Neural crest cell (in vitro differentiated cells): ENCODE measurements at regions not wholly inside any gene's neighbourhood (a gene's known extent, or its start where the extent isn't known, plus 50 kb on each side); places are given as distances from the start of the nearest gene placed in this dataset.

Experiments
- DNase-seq: peaks from one replicate; pipeline ENCODE4 v3.0.0; 2021; ENCODE audit warnings: low read depth, mixed read lengths, low spot score
- H3K27ac Mint-ChIP-seq: one replicate; pipeline ENCODE4 v1.8.0; 2021; ENCODE audit warnings: mild to moderate bottlenecking, mixed read lengths; ENCODE audit not compliant: unreplicated experiment
- H3K27me3 Mint-ChIP-seq: 2 replicates; pipeline ENCODE4 v1.8.0; 2021; ENCODE audit warnings: low read depth, mild to moderate bottlenecking, mixed read lengths
- H3K36me3 Mint-ChIP-seq: 2 replicates; pipeline ENCODE4 v1.8.0; 2021; ENCODE audit warnings: low read depth, mild to moderate bottlenecking, mixed read lengths
- H3K4me1 Mint-ChIP-seq: 2 replicates; pipeline ENCODE4 v1.8.0; 2021; ENCODE audit warnings: mixed read lengths
- H3K4me3 Mint-ChIP-seq: one replicate; pipeline ENCODE4 v1.8.0; 2021; ENCODE audit warnings: mild to moderate bottlenecking, mixed read lengths
- H3K9me3 Mint-ChIP-seq: 2 replicates; pipeline ENCODE4 v1.8.0; 2021; ENCODE audit warnings: mixed read lengths
- CTCF ChIP-seq: fragments of 200-600 bp; sonication (generic); conservative IDR thresholded peaks from 2 replicates; pipeline ENCODE4 v1.5.0; 2021; ENCODE audit warnings: antibody characterized with exemption, mild to moderate bottlenecking

- no peaks in the 10 kb centered on the region for H3K27me3 Mint-ChIP-seq
- no peak for DNase-seq
- H3K4me1 Mint-ChIP-seq: peaks cover 6% of the 10 kb centered on the region
- no peaks in the 10 kb centered on the region for H3K36me3 Mint-ChIP-seq
- no peaks in the 10 kb centered on the region for H3K9me3 Mint-ChIP-seq
- no peak overlapping the region for H3K27ac Mint-ChIP-seq
- H3K4me3 Mint-ChIP-seq: no peak overlapping the region
- TF ChIP-seq CTCF: no peak
Observed at GRCh38 chr6:85113934-85114580, 335.8 kb upstream of the NT5E start.

GRCh38 chr6:85112540-85112939 lies 337.3 kb upstream of the NT5E start:
- Mint-ChIP-seq H3K4me3 (no peak overlapping the region), H3K27ac (no peak overlapping the region), H3K36me3 (no peaks in the 10 kb centered on the region), H3K9me3 (no peaks in the 10 kb centered on the region), H3K27me3 (peaks cover 3% of the 10 kb centered on the region), H3K4me1 (peaks cover 6% of the 10 kb centered on the region)
- no peak for TF ChIP-seq CTCF
- no peak for DNase-seq

GRCh38 chr6:85111481-85112011 lies 338.3 kb upstream of the NT5E start:
- Mint-ChIP-seq H3K4me3 (no peak overlapping the region), H3K9me3 (no peaks in the 10 kb centered on the region)

GRCh38 chr6:85110943-85111342 lies 338.9 kb upstream of the NT5E start:
- no peak overlapping the region for H3K27ac Mint-ChIP-seq
- DNase-seq: no peak
- H3K27me3 Mint-ChIP-seq: peaks cover 3% of the 10 kb centered on the region
- TF ChIP-seq CTCF: no peak
- H3K9me3 Mint-ChIP-seq: no peaks in the 10 kb centered on the region
- H3K4me3 Mint-ChIP-seq: no peak overlapping the region
- H3K36me3 Mint-ChIP-seq: no peaks in the 10 kb centered on the region
- H3K4me1 Mint-ChIP-seq: peaks cover 6% of the 10 kb centered on the region

More at GRCh38 chr6:85111481-85112011, 338.3 kb upstream of the NT5E start:
- no peak for DNase-seq
- H3K27me3 Mint-ChIP-seq: peaks cover 3% of the 10 kb centered on the region
- H3K27ac Mint-ChIP-seq: no peak overlapping the region
- H3K4me1 Mint-ChIP-seq: peaks cover 6% of the 10 kb centered on the region
- TF ChIP-seq CTCF: no peak
- no peaks in the 10 kb centered on the region for H3K36me3 Mint-ChIP-seq

GRCh38 chr6:85107701-85108100 lies 342.2 kb upstream of the NT5E start:
- TF ChIP-seq CTCF: no peak
- no peak overlapping the region for H3K27ac Mint-ChIP-seq
- H3K36me3 Mint-ChIP-seq: no peaks in the 10 kb centered on the region
- peaks cover 6% of the 10 kb centered on the region for H3K4me1 Mint-ChIP-seq
- DNase-seq: no peak
- peaks cover 4% of the 10 kb centered on the region for H3K9me3 Mint-ChIP-seq
- no peak overlapping the region for H3K4me3 Mint-ChIP-seq
- H3K27me3 Mint-ChIP-seq: peaks cover 10% of the 10 kb centered on the region
